WTC11 (cell line): ENCODE measurements at regions not wholly inside any gene's neighbourhood (a gene's known extent, or its start where the extent isn't known, plus 50 kb on each side); places are given as distances from the start of the nearest gene placed in this dataset.

Experiments
- ATAC-seq: fragments of 200-7000 bp; cut with Tn5 transposase; 2 replicates; pipeline ENCODE4 v1.10.0; 2021; ENCODE audit warnings: mild to moderate bottlenecking, moderate library complexity
- CTCF ChIA-PET: fragments of 300-600 bp; sonication (Branson Sonifier 250); formaldehyde crosslinking; loops from one replicate; lab custom pipeline; 2021; ENCODE audit warnings: antibody characterized with exemption; lab: Charles Lee
- POLR2A ChIA-PET: fragments of 350-600 bp; sonication (Branson Sonifier 250); formaldehyde crosslinking; loops from one replicate; lab custom pipeline; 2021; ENCODE audit warnings: antibody characterized with exemption; lab: Charles Lee
- DNase-seq: peaks from one replicate; pipeline ENCODE4 v3.0.0; 2021; ENCODE audit warnings: low spot score
- H3K27ac Mint-ChIP-seq: 2 replicates; pipeline ENCODE4 v1.8.0; 2021; ENCODE audit warnings: mixed read lengths
- H3K27me3 Mint-ChIP-seq: 2 replicates; pipeline ENCODE4 v1.8.0; 2021; ENCODE audit warnings: low read depth, mild to moderate bottlenecking, moderate library complexity, mixed read lengths
- H3K36me3 Mint-ChIP-seq: 2 replicates; pipeline ENCODE4 v1.8.0; 2021; ENCODE audit warnings: mixed read lengths
- H3K4me1 Mint-ChIP-seq: 2 replicates; pipeline ENCODE4 v1.8.0; 2022; ENCODE audit warnings: mixed read lengths
- H3K4me3 Mint-ChIP-seq: 2 replicates; pipeline ENCODE4 v1.8.0; 2021; ENCODE audit warnings: mild to moderate bottlenecking, moderate library complexity, mixed read lengths
- H3K9me3 Mint-ChIP-seq: 2 replicates; pipeline ENCODE4 v1.8.0; 2021; ENCODE audit warnings: mixed read lengths
- ATF3 ChIP-seq: sonication (generic); formaldehyde crosslinking; conservative IDR thresholded peaks from 2 replicates; pipeline ENCODE4 v1.8.1; 2022; ENCODE audit warnings: mild to moderate bottlenecking, missing genetic modification reagents
- CBFB ChIP-seq: sonication (generic); formaldehyde crosslinking; IDR thresholded peaks from 2 replicates; pipeline ENCODE4 v1.8.1; 2022; ENCODE audit warnings: mild to moderate bottlenecking, low read depth, missing genetic modification reagents
- EMX1 ChIP-seq: fragments of 250-450 bp; sonication (Bioruptor Pico); IDR thresholded peaks from 2 replicates; pipeline ENCODE4 v1.8.0; 2021; ENCODE audit warnings: mild to moderate bottlenecking
- ERG ChIP-seq: fragments of 250-450 bp; sonication (Bioruptor Pico); IDR thresholded peaks from 2 replicates; pipeline ENCODE4 v1.8.0; 2021; ENCODE audit warnings: mild to moderate bottlenecking
- FOXJ3 ChIP-seq: sonication (generic); formaldehyde crosslinking; IDR thresholded peaks from 2 replicates; pipeline ENCODE4 v1.9.0; 2021; ENCODE audit warnings: missing genetic modification reagents, mild to moderate bottlenecking, borderline replicate concordance
- FOXP4 ChIP-seq: sonication (generic); formaldehyde crosslinking; IDR thresholded peaks from 2 replicates; pipeline ENCODE4 v1.8.0; 2022; ENCODE audit warnings: mild to moderate bottlenecking, missing genetic modification reagents
- PRRX2 ChIP-seq: fragments of 250-450 bp; sonication (Bioruptor Pico); IDR thresholded peaks from 2 replicates; pipeline ENCODE4 v1.8.0; 2021; ENCODE audit warnings: mild to moderate bottlenecking
- RORB ChIP-seq: fragments of 250-450 bp; sonication (Bioruptor Pico); IDR thresholded peaks from 2 replicates; pipeline ENCODE4 v1.9.0; 2021; ENCODE audit warnings: mild to moderate bottlenecking
- TEAD1 ChIP-seq: sonication (generic); formaldehyde crosslinking; IDR thresholded peaks from 2 replicates; pipeline ENCODE4 v1.8.0; 2022; ENCODE audit warnings: mild to moderate bottlenecking, missing genetic modification reagents
- TEAD4 ChIP-seq: sonication (generic); formaldehyde crosslinking; IDR thresholded peaks from 2 replicates; pipeline ENCODE4 v1.8.0; 2022; ENCODE audit warnings: mild to moderate bottlenecking, missing genetic modification reagents
- TP53 ChIP-seq: sonication (generic); formaldehyde crosslinking; IDR thresholded peaks from 2 replicates; pipeline ENCODE4 v1.8.1; 2023; ENCODE audit warnings: mild to moderate bottlenecking, missing genetic modification reagents
- ZNF121 ChIP-seq: sonication (generic); formaldehyde crosslinking; IDR thresholded peaks from 2 replicates; pipeline ENCODE4 v1.8.0; 2023; ENCODE audit warnings: missing genetic modification reagents
- ZNF138 ChIP-seq: sonication (generic); formaldehyde crosslinking; conservative IDR thresholded peaks from 2 replicates; pipeline ENCODE4 v1.8.1; 2022; ENCODE audit warnings: mild to moderate bottlenecking, moderate library complexity, missing genetic modification reagents
- ZNF396 ChIP-seq: fragments of 250-450 bp; sonication (Bioruptor Pico); IDR thresholded peaks from 2 replicates; pipeline ENCODE4 v1.8.0; 2021; ENCODE audit warnings: mild to moderate bottlenecking, moderate library complexity, borderline replicate concordance
- ZNF416 ChIP-seq: fragments of 250-450 bp; sonication (Bioruptor Pico); IDR thresholded peaks from 2 replicates; pipeline ENCODE4 v1.9.0; 2021; ENCODE audit warnings: mild to moderate bottlenecking, inconsistent platforms
- TF ChIP-seq, protein P1 (sequence below): sonication (generic); formaldehyde crosslinking; IDR thresholded peaks from 2 replicates; pipeline ENCODE4 v1.8.1; 2023; ENCODE audit warnings: mild to moderate bottlenecking, missing genetic modification reagents, borderline replicate concordance
- TF ChIP-seq, protein P2 (sequence below): sonication (generic); formaldehyde crosslinking; IDR thresholded peaks from 2 replicates; pipeline ENCODE4 v1.8.0; 2023; ENCODE audit warnings: missing genetic modification reagents
- TF ChIP-seq, protein P3 (sequence below): sonication (generic); formaldehyde crosslinking; IDR thresholded peaks from 2 replicates; pipeline ENCODE4 v1.8.1; 2023; ENCODE audit warnings: mild to moderate bottlenecking, missing genetic modification reagents, moderate library complexity

DNA sequence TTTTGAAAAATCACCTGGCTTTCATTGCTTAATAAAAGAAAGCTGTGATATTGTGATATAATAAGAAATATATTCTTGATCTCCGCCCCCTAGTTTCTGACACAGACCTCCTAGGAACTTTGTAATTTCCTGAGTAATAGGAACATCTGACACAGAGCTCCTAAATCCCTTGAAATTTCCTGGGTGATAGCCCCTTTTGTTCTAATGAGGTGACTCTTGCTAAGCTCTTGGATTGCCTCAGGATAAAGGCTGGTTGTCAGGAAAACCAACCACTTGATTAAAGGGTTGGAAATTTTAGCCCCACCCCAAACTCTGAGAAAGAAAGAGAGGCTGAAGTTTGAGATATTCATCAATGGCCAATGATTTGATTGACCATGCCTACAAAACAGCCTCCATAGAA lies 326.4 kb upstream of the KIF2B start (continued):
- TF ChIP-seq TEAD1 (CRISPR knock-in tag), result no peak

DNA sequence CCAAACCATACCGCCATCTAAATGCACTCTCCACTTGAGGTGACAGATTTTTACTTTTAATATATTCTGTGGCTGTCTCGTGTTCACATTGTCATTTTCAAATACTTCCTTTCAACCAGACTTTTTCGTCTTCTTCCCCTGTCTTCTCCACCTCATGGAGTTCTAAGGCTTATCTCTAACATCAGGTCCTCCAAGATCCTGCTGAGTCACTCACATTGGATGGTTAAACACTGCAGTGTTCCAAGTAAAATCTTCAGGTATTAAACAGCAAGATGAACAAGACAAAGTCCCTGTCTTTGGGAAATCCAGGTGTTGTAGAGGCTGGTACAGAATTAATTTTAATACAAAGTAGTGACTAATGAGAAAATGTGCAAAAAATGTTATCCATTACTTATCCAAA lies 330.2 kb upstream of the KIF2B start:
- no peak overlapping the region for H3K4me3 Mint-ChIP-seq
- no peaks in the 10 kb centered on the region; the same call in 1 of the 2 replicates for H3K27me3 Mint-ChIP-seq
- DNase-seq (no peak), ATAC-seq (no peak)
- TF ChIP-seq ATF3 (CRISPR knock-in tag), result no peak
- no peak for TF ChIP-seq ZNF138 (CRISPR knock-in tag)
- no peak for TF ChIP-seq EMX1 (CRISPR knock-in tag)
- TF ChIP-seq, protein P1, sequence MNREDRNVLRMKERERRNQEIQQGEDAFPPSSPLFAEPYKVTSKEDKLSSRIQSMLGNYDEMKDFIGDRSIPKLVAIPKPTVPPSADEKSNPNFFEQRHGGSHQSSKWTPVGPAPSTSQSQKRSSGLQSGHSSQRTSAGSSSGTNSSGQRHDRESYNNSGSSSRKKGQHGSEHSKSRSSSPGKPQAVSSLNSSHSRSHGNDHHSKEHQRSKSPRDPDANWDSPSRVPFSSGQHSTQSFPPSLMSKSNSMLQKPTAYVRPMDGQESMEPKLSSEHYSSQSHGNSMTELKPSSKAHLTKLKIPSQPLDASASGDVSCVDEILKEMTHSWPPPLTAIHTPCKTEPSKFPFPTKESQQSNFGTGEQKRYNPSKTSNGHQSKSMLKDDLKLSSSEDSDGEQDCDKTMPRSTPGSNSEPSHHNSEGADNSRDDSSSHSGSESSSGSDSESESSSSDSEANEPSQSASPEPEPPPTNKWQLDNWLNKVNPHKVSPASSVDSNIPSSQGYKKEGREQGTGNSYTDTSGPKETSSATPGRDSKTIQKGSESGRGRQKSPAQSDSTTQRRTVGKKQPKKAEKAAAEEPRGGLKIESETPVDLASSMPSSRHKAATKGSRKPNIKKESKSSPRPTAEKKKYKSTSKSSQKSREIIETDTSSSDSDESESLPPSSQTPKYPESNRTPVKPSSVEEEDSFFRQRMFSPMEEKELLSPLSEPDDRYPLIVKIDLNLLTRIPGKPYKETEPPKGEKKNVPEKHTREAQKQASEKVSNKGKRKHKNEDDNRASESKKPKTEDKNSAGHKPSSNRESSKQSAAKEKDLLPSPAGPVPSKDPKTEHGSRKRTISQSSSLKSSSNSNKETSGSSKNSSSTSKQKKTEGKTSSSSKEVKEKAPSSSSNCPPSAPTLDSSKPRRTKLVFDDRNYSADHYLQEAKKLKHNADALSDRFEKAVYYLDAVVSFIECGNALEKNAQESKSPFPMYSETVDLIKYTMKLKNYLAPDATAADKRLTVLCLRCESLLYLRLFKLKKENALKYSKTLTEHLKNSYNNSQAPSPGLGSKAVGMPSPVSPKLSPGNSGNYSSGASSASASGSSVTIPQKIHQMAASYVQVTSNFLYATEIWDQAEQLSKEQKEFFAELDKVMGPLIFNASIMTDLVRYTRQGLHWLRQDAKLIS (CRISPR knock-in tag), result no peak
- TF ChIP-seq, protein P2, sequence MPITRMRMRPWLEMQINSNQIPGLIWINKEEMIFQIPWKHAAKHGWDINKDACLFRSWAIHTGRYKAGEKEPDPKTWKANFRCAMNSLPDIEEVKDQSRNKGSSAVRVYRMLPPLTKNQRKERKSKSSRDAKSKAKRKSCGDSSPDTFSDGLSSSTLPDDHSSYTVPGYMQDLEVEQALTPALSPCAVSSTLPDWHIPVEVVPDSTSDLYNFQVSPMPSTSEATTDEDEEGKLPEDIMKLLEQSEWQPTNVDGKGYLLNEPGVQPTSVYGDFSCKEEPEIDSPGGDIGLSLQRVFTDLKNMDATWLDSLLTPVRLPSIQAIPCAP (CRISPR knock-in tag), result no peak
- no peak for TF ChIP-seq CBFB (CRISPR knock-in tag)
- no peak for TF ChIP-seq ZNF416 (CRISPR knock-in tag)
- ChIA-PET CTCF (no interaction called here), POLR2A (no interaction called here)
- H3K36me3 Mint-ChIP-seq, result peaks cover 23% of the 10 kb centered on the region
- H3K4me1 Mint-ChIP-seq, result 0 out of 2 replicates have a peak, but pooled peaks cover 3% of the 10 kb centered on the region
- H3K27ac Mint-ChIP-seq, result no peak overlapping the region
- peaks cover 40% of the 10 kb centered on the region for H3K9me3 Mint-ChIP-seq

DNA sequence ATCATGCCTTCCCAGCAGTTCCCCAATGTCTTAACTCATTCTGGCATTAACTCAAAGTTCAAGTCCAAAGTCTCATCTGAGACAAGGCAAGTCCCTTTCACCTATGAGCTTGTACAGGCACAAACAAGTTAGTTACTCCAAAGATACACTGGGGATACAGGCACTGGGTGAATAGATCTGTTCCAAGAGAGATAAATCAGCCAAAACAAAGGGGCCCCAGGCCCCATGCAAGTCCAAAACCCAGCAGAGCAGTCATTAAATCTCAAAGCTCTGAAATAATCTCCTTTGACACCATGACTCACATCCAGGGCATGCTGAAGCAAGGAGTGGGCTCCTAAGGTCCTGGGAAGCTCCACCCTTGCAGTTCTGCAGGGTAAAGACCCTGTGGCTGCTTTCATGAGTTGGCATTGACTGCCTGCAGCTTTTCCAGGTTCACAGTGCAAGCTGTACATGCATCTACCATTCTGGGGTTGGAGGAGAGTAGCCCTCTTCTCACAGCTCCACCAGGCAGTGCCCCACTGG lies 332.2 kb upstream of the KIF2B start:
- H3K27me3 Mint-ChIP-seq, result no peaks in the 10 kb centered on the region; the same call in 1 of the 2 replicates
- H3K4me1 Mint-ChIP-seq, result no peaks in the 10 kb centered on the region
- peaks cover 51% of the 10 kb centered on the region for H3K9me3 Mint-ChIP-seq
- no peak for ATAC-seq
- no peak for DNase-seq
- no peak overlapping the region for H3K4me3 Mint-ChIP-seq
- POLR2A ChIA-PET, result no interaction called here
- TF ChIP-seq TEAD4 (CRISPR knock-in tag) (no peak), ZNF121 (CRISPR knock-in tag) (no peak), ZNF138 (CRISPR knock-in tag) (no peak), FOXJ3 (CRISPR knock-in tag) (no peak), PRRX2 (CRISPR knock-in tag) (no peak), TP53 (CRISPR knock-in tag) (no peak), RORB (no peak), FOXP4 (no peak), ERG (no peak), ZNF396 (CRISPR knock-in tag) (no peak)
- TF ChIP-seq, protein P3, sequence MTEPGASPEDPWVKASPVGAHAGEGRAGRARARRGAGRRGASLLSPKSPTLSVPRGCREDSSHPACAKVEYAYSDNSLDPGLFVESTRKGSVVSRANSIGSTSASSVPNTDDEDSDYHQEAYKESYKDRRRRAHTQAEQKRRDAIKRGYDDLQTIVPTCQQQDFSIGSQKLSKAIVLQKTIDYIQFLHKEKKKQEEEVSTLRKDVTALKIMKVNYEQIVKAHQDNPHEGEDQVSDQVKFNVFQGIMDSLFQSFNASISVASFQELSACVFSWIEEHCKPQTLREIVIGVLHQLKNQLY (CRISPR knock-in tag), result no peak
- H3K27ac Mint-ChIP-seq, result no peak overlapping the region
- CTCF ChIA-PET, result no interaction called here
- H3K36me3 Mint-ChIP-seq, result peaks cover 21% of the 10 kb centered on the region
